Ovary (tissue), 7 donors: ENCODE measurements at regions not wholly inside any gene's neighbourhood (a gene's known extent, or its start where the extent isn't known, plus 50 kb on each side); places are given as distances from the start of the nearest gene placed in this dataset.

Experiments used
- DNase-seq, 5 donors: peaks; one replicate each; pipeline ENCODE4 v3.0.0-alpha.2; 2019 to 2020
- H3K27ac ChIP-seq, 2 donors: fragments of 200-600 bp; one replicate each; pipeline versions ENCODE4 v1.5.1 to v1.8.0; 2019 to 2022
- H3K27me3 ChIP-seq: fragments of 200-600 bp; one replicate; pipeline ENCODE4 v1.8.0; 2022
- H3K36me3 ChIP-seq: fragments of 200-600 bp; sonication (generic); one replicate; pipeline ENCODE4 v1.5.1; 2019
- H3K4me1 ChIP-seq: one replicate; pipeline ENCODE4 v1.8.1; 2013; ENCODE audit warnings: mild to moderate bottlenecking, moderate library complexity; ENCODE audit not compliant: insufficient read depth
- H3K4me3 ChIP-seq: fragments of 200-600 bp; sonication (generic); one replicate; pipeline ENCODE4 v1.5.1; 2017
- H3K9me3 ChIP-seq, 2 donors: fragments of 200-600 bp in 1 of 2; sonication (generic) in 1 of 2; one replicate each; pipeline versions ENCODE4 v1.5.1 to v1.8.1; 2013 to 2019; ENCODE audit warnings: mild to moderate bottlenecking in 1 of 2, moderate library complexity in 1 of 2
- EP300 ChIP-seq: sonication (generic); formaldehyde crosslinking; IDR thresholded peaks from one replicate; pipeline ENCODE4 v1.6.1; 2017; ENCODE audit warnings: antibody characterized with exemption
- POLR2A ChIP-seq: fragments of 450-650 bp; IDR thresholded peaks from one replicate; pipeline ENCODE4 v1.6.1; 2017; ENCODE audit warnings: antibody characterized with exemption, mild to moderate bottlenecking, moderate library complexity
- WGBS, 3 donors: extraction: QIAGEN DNeasy Blood & Tissue Kit in 1 of 3; methylation state at CpG; one replicate each; pipeline versions ENCODE4 v1.1.5 to v1.1.7; 2013 to 2017; 5-methylcytosine and 5-hydroxymethylcytosine counted together
- intact Hi-C, 4 donors: fragments of 100-400 bp; cut with DNase I; formaldehyde crosslinking; loops; one replicate each; pipeline versions ENCODE4 v1.11.0 to v1.15.1; 2022 to 2023
- TF ChIP-seq, protein P1 (sequence below), 3 donors: fragments of 450-650 bp in 2 of 3; fragments of 200-600 bp in 1 of 3; IDR thresholded peaks; one replicate each; pipeline versions ENCODE4 v1.5.1 to v1.8.0; 2016 to 2022; ENCODE audit warnings: antibody characterized with exemption in 3 of 3, mild to moderate bottlenecking in 1 of 3
- donor health status: DM: no; HTN: no; CAD: no; lungs with moderate emphysema.
- donor health status: DM: no; HTN: no; CAD: no.
- donor health status: Bipolar disorder and iron deficiency.
- donor health status: DM: no; HTN: no; CAD: no.
- donor health status: DM: yes; HTN: yes; CAD: no.

DNA sequence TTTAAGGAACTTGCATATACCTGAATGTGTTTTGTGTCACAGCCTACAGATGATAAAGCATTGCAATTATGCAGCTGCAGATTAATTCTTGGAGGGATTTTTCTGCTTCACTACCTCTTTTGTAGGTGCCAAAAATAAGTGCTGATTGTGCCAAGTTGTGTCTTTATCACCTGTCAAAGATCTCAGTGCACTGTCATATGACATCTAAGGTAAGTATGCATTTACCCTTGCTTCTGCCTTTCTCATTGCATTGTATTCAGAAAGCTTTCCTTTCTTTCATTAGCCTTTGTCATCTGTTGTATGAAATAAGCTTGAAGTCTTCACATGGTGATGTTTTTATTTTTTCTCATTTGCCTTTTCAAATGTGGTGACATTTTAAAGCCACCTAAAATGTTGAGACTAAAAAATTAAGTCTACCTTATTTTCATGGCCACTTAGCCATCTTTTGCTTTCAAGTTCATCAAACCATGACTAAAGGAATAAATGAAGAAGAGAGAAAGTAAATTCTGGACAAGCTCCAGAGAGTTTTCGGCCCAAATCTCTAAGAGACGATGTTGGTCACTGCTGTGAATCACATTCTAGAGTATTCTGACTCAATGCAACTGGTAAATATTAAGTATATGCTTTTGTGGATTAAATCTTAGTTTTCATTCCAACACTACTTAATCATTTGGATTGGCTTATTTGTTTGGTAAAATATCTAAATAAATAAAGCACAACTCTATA is 381.8 kb upstream of the EPHA3 start:
- Histone ChIP-seq H3K27me3 (no peaks in the 10 kb centered on the region), H3K9me3 (no peaks in the 10 kb centered on the region), H3K4me3 (no peak overlapping the region), H3K36me3 (no peaks in the 10 kb centered on the region), H3K4me1 (no peaks in the 10 kb centered on the region), H3K27ac (no peak overlapping the region)
- TF ChIP-seq, protein P1, sequence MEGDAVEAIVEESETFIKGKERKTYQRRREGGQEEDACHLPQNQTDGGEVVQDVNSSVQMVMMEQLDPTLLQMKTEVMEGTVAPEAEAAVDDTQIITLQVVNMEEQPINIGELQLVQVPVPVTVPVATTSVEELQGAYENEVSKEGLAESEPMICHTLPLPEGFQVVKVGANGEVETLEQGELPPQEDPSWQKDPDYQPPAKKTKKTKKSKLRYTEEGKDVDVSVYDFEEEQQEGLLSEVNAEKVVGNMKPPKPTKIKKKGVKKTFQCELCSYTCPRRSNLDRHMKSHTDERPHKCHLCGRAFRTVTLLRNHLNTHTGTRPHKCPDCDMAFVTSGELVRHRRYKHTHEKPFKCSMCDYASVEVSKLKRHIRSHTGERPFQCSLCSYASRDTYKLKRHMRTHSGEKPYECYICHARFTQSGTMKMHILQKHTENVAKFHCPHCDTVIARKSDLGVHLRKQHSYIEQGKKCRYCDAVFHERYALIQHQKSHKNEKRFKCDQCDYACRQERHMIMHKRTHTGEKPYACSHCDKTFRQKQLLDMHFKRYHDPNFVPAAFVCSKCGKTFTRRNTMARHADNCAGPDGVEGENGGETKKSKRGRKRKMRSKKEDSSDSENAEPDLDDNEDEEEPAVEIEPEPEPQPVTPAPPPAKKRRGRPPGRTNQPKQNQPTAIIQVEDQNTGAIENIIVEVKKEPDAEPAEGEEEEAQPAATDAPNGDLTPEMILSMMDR (IDR thresholded peaks at IDR 0.05), result no peak
- no peak for TF ChIP-seq POLR2A
- TF ChIP-seq EP300, result no peak
- 72 to 79% (median 76%) methylated on average over 2 of the region's 2 CpGs for WGBS, 3 donors
- intact Hi-C loops, result no loop called here
- DNase-seq, result no peak

DNA sequence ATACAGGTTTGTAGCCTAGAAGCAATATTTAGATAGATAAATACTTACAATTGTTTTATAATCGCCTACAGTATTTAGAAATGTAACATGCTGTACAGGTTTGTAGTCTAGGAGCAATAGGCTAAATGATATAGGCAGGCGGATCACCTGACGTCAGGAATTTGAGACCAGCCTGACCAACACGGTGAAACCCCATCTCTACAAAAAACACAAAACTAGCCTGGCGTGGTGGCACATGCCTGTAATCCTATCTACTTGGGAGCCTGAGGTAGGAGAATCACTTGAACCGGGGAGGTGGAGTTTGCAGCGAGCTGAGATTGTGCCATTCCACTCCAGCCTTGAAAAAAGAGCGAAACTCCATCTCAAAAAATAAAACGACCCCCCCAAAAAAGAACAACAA is 375.2 kb upstream of the EPHA3 start:
- Histone ChIP-seq H3K4me1 (no peaks in the 10 kb centered on the region), H3K27me3 (no peaks in the 10 kb centered on the region), H3K27ac (no peak overlapping the region), H3K36me3 (no peaks in the 10 kb centered on the region), H3K9me3 (no peaks in the 10 kb centered on the region), H3K4me3 (no peak overlapping the region)
- WGBS, 3 donors, result 80 to 84% (median 83%) methylated on average over 9 of the region's 9 CpGs
- intact Hi-C loops, result no loop called here
- no peak for DNase-seq
- TF ChIP-seq EP300 (no peak), POLR2A (no peak)
- TF ChIP-seq, protein P1 (IDR thresholded peaks at IDR 0.05), result no peak

DNA sequence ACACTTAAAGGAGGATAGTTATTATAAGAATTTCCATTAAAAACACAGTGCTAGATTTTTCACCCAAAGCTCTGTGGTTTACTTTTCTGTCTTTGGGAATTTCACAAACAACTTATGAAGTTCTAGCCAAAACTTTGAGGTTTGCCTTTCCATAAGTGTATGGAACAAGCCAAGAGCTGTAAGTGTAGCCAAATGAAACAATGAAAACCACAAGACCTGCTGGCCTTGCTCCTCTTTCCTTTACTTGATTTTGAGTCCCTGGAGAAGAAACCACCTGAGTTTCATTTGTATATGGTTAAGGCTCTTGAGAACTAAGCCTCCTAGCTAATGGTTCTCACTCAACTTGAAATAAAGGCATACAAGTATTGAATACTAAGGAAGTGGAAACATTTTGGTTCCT is 365.3 kb upstream of the EPHA3 start:
- H3K27me3 ChIP-seq, result no peaks in the 10 kb centered on the region
- H3K4me1 ChIP-seq, result no peaks in the 10 kb centered on the region
- DNase-seq, result no peak
- no peak overlapping the region for H3K27ac ChIP-seq
- no peaks in the 10 kb centered on the region for H3K36me3 ChIP-seq
- no peaks in the 10 kb centered on the region for H3K9me3 ChIP-seq
- TF ChIP-seq EP300 (no peak), POLR2A (no peak)
- TF ChIP-seq, protein P1 (IDR thresholded peaks at IDR 0.05), result no peak
- intact Hi-C loops, result no loop called here
- no peak overlapping the region for H3K4me3 ChIP-seq

DNA sequence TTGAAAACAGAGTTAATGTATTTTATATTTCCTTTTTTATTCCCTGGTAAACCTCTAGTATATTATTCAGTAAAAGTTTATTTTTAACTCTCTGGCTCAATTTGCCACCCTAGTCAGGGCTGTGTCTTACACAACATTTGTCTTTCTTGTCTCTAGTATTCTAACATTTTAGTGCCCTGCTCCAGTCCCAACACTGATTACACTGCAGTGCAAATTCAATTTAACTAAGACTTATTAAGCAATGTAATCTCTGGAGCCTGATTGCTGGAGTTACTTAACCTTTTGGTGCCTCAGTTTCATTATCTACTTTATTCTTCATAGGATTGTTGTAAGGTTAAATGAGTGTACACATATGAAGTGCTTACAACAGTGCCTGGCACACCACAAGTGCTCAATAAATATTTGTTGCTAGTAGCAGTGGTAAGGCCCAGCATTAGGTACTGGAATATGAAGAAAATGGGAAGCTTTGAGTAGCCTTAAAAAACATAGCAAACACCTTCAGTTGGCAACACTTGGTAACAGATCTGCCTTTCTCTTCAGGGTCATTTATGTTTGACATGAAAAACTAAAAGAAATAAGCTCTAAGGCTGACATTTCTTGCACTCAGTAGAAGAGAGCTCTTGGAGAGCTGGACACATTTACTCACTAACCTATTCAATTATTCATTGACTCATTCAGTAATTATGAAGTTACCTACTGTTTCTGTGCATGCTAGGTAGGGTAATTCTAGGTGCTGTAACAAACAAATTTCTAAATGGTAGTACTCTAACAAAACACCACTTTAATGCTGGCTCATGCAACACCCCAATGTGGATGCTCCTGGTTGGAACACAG is 364.5 kb upstream of the EPHA3 start:
- no peak for DNase-seq
- no peak overlapping the region for H3K4me3 ChIP-seq
- H3K4me1 ChIP-seq, result no peaks in the 10 kb centered on the region
- intact Hi-C loops, result no loop called here
- TF ChIP-seq EP300, result no peak
- TF ChIP-seq, protein P1 (IDR thresholded peaks at IDR 0.05), result no peak
- no peak for TF ChIP-seq POLR2A
- no peaks in the 10 kb centered on the region for H3K36me3 ChIP-seq
- H3K27ac ChIP-seq, result no peak overlapping the region
- H3K27me3 ChIP-seq, result no peaks in the 10 kb centered on the region
- H3K9me3 ChIP-seq, result no peaks in the 10 kb centered on the region
